Uterus (tissue), 3 donors: ENCODE measurements at regions not wholly inside any gene's neighbourhood (a gene's known extent, or its start where the extent isn't known, plus 50 kb on each side); places are given as distances from the start of the nearest gene placed in this dataset.
A peak's percentile ranks its signal among the peaks of the same experiment; 100 is the strongest.

ENCODE experiments used
- DNase-seq, 2 donors: peaks; one replicate each; pipeline ENCODE4 v3.0.0-alpha.2; 2019 to 2020
- H3K27ac ChIP-seq, 2 donors: fragments of 200-600 bp; sonication (generic); 1 replicate in 1 of 2; 2 replicates in 1 of 2; pipeline ENCODE4 v1.5.1; 2016 to 2018
- H3K27me3 ChIP-seq, 2 donors: fragments of 200-600 bp; sonication (generic); one replicate each; pipeline ENCODE4 v1.5.1; 2018 to 2019; ENCODE audit warnings: control low read depth in 1 of 2
- H3K36me3 ChIP-seq, 2 donors: fragments of 200-600 bp; sonication (generic); one replicate each; pipeline ENCODE4 v1.5.1; 2019; ENCODE audit warnings: control low read depth in 1 of 2
- H3K4me1 ChIP-seq, 2 donors: fragments of 200-600 bp; sonication (generic); one replicate each; pipeline ENCODE4 v1.5.1; 2018 to 2019; ENCODE audit warnings: control low read depth in 1 of 2
- H3K4me3 ChIP-seq, 2 donors: fragments of 200-600 bp; sonication (generic); 1 replicate in 1 of 2; 2 replicates in 1 of 2; pipeline ENCODE4 v1.5.1; 2018 to 2019; ENCODE audit warnings: mild to moderate bottlenecking in 1 of 2
- H3K9me3 ChIP-seq, 2 donors: fragments of 200-600 bp; sonication (generic); one replicate each; pipeline ENCODE4 v1.5.1; 2019; ENCODE audit warnings: control low read depth in 1 of 2
- CTCF ChIP-seq, 4 experiments: fragments of 200-600 bp in 2 of 4; fragments of 450-650 bp in 2 of 4; sonication (generic) in 2 of 4; IDR thresholded peaks; one replicate each; pipeline ENCODE4 v1.5.1; 2016 to 2019; ENCODE audit warnings: antibody characterized with exemption in 4 of 4, mild to moderate bottlenecking in 2 of 4, moderate library complexity in 1 of 4
- POLR2A ChIP-seq, 2 donors: fragments of 450-650 bp; IDR thresholded peaks; one replicate each; pipeline ENCODE4 v1.6.1; 2016; ENCODE audit warnings: antibody characterized with exemption in 2 of 2, mild to moderate bottlenecking in 1 of 2, moderate library complexity in 1 of 2
- intact Hi-C: fragments of 100-400 bp; cut with DNase I; formaldehyde crosslinking; loops from one replicate; pipeline ENCODE4 v1.15.1; 2023; ENCODE audit warnings: low total_unique reads
- donor health status: DM: yes; HTN: yes; CAD: no.

GRCh38 chr7:65731562-65732035 is 141.3 kb upstream of the VKORC1L1 start:
- no peaks in the 10 kb centered on the region for H3K36me3 ChIP-seq
- no peaks in the 10 kb centered on the region for H3K4me1 ChIP-seq
- H3K4me3 ChIP-seq = peak overlapping the region in 1 of 2 donors; percentile 23
- H3K27ac ChIP-seq = no peak overlapping the region
- TF ChIP-seq POLR2A (IDR thresholded peaks at IDR 0.05) (no peak), CTCF (IDR thresholded peaks at IDR 0.05) (peak in 1 of 4 experiments; percentile 9)
- H3K27me3 ChIP-seq = no peaks in the 10 kb centered on the region
- no peak for DNase-seq
- intact Hi-C loops = no loop called here
- no peaks in the 10 kb centered on the region for H3K9me3 ChIP-seq

GRCh38 chr7:65744406-65744805 is 128.5 kb upstream of the VKORC1L1 start:
- Histone ChIP-seq H3K4me3 (no peak overlapping the region), H3K9me3 (no peaks in the 10 kb centered on the region), H3K4me1 (no peaks in the 10 kb centered on the region), H3K27ac (peak overlapping the region in 1 of 2 donors; percentile 88), H3K36me3 (no peaks in the 10 kb centered on the region), H3K27me3 (no peaks in the 10 kb centered on the region)
- no peak for DNase-seq
- intact Hi-C loops = no loop called here
- no peak for TF ChIP-seq CTCF (IDR thresholded peaks at IDR 0.05)
- TF ChIP-seq POLR2A (IDR thresholded peaks at IDR 0.05) = no peak

- TF ChIP-seq POLR2A (IDR thresholded peaks at IDR 0.05) (no peak), CTCF (IDR thresholded peaks at IDR 0.05) (no peak)
- no peaks in the 10 kb centered on the region for H3K36me3 ChIP-seq
- no peak overlapping the region for H3K4me3 ChIP-seq
- H3K27me3 ChIP-seq = no peaks in the 10 kb centered on the region
- intact Hi-C loops = no loop called here
- H3K4me1 ChIP-seq = no peaks in the 10 kb centered on the region
- no peaks in the 10 kb centered on the region for H3K9me3 ChIP-seq
- no peak for DNase-seq
- H3K27ac ChIP-seq = peak overlapping the region; percentile 74 to 88
Measured at GRCh38 chr7:65746398-65746669, 126.5 kb upstream of the VKORC1L1 start.

- H3K36me3 ChIP-seq = no peaks in the 10 kb centered on the region
- H3K4me3 ChIP-seq = no peak overlapping the region
- TF ChIP-seq POLR2A (IDR thresholded peaks at IDR 0.05) (no peak), CTCF (IDR thresholded peaks at IDR 0.05) (no peak)
- H3K27me3 ChIP-seq = no peaks in the 10 kb centered on the region
- H3K9me3 ChIP-seq = no peaks in the 10 kb centered on the region
- peaks cover 0 to 4% of the 10 kb centered on the region in 2 donors for H3K4me1 ChIP-seq
- no peak for DNase-seq
- peak overlapping the region in 1 of 2 donors; percentile 84 for H3K27ac ChIP-seq
- intact Hi-C loops = no loop called here
Measured at GRCh38 chr7:65749039-65749438, 123.8 kb upstream of the VKORC1L1 start.

GRCh38 chr7:65749518-65749917 is 123.4 kb upstream of the VKORC1L1 start:
- Histone ChIP-seq H3K36me3 (no peaks in the 10 kb centered on the region), H3K4me3 (no peak overlapping the region), H3K27ac (peak overlapping the region in 1 of 2 donors; percentile 84), H3K27me3 (no peaks in the 10 kb centered on the region), H3K4me1 (peaks cover 0 to 4% of the 10 kb centered on the region in 2 donors), H3K9me3 (no peaks in the 10 kb centered on the region)
- intact Hi-C loops = no loop called here
- no peak for DNase-seq
- TF ChIP-seq POLR2A (IDR thresholded peaks at IDR 0.05) (no peak), CTCF (IDR thresholded peaks at IDR 0.05) (no peak)
